Breast epithelium (tissue), 4 donors: ENCODE measurements at regions not wholly inside any gene's neighbourhood (a gene's known extent, or its start where the extent isn't known, plus 50 kb on each side); places are given as distances from the start of the nearest gene placed in this dataset.
A peak's percentile ranks its signal among the peaks of the same experiment; 100 is the strongest.

Experiments used
- DNase-seq, 2 donors: peaks; one replicate each; pipeline ENCODE4 v3.0.0-alpha.2; 2019; ENCODE audit warnings: low spot score in 2 of 2
- H3K27ac ChIP-seq, 2 donors: fragments of 200-600 bp; sonication (generic) in 1 of 2; one replicate each; pipeline ENCODE4 v1.5.1; 2016 to 2019; ENCODE audit warnings: mild to moderate bottlenecking in 1 of 2
- H3K27me3 ChIP-seq, 2 donors: fragments of 200-600 bp; sonication (generic) in 1 of 2; one replicate each; pipeline versions ENCODE4 v1.5.1 to v1.6.0; 2017 to 2019; ENCODE audit warnings: control low read depth in 1 of 2, mild to moderate bottlenecking in 1 of 2
- H3K36me3 ChIP-seq: fragments of 200-600 bp; one replicate; pipeline ENCODE4 v1.5.1; 2019
- H3K4me1 ChIP-seq, 2 donors: fragments of 200-600 bp; sonication (generic); one replicate each; pipeline ENCODE4 v1.5.1; 2016 to 2019; ENCODE audit warnings: control low read depth in 1 of 2
- H3K4me3 ChIP-seq, 3 donors: fragments of 200-600 bp; sonication (generic); 1 replicate in 2 of 3; 2 replicates in 1 of 3; pipeline ENCODE4 v1.5.1; 2016 to 2019; ENCODE audit warnings: mild to moderate bottlenecking in 3 of 3, moderate library complexity in 2 of 3
- H3K9me3 ChIP-seq, 2 donors: fragments of 200-600 bp; sonication (generic) in 1 of 2; one replicate each; pipeline ENCODE4 v1.5.1; 2016 to 2019; ENCODE audit warnings: control low read depth in 1 of 2
- POLR2A ChIP-seq: fragments of 450-650 bp; IDR thresholded peaks from one replicate; pipeline ENCODE4 v1.6.1; 2016; ENCODE audit warnings: antibody characterized with exemption, mild to moderate bottlenecking, moderate library complexity
- POLR2AphosphoS5 ChIP-seq, 3 donors: sonication (generic); formaldehyde crosslinking; IDR thresholded peaks; one replicate each; pipeline ENCODE4 v1.6.1; 2017; ENCODE audit warnings: antibody characterized with exemption in 3 of 3
- intact Hi-C: fragments of 100-400 bp; cut with DNase I; formaldehyde crosslinking; loops from one replicate; pipeline ENCODE4 v1.15.1; 2023; ENCODE audit warnings: low total_unique reads
- TF ChIP-seq, protein P1 (sequence below), 3 donors: fragments of 450-650 bp; IDR thresholded peaks; one replicate each; pipeline ENCODE4 v1.5.1; 2016 to 2017; ENCODE audit warnings: antibody characterized with exemption in 3 of 3, mild to moderate bottlenecking in 3 of 3, moderate library complexity in 3 of 3

DNA sequence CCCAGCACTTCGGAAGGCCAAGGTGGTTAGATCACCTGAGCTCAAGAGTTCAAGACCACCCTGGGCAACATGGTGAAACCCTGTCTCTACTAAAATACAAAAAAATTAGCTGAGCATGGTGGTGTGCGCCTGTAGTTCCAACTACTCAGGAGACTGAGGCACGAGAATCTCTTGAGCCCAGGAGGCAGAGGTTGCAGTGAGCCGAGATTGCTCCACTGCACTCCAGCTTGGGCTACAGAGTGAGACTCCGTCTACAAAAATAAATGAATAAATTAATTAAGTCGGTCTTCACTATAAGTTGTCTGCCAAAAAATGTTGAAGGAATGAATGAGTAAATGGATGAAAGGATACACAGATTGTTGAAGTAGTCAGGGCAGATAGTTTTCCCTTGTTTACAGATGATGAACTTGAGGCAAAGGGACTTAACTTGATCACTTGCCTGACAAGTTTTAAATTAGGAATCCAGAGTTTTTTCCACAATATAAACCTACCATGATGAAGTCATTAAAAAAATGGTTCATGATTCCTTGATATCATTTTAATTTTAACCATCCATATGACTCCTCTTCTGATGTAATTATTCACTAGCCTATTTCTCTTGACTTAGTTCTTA is 130.8 kb downstream of the TLR5 start:
- no peak for TF ChIP-seq POLR2A
- Histone ChIP-seq H3K4me3 (no peak overlapping the region), H3K9me3 (no peaks in the 10 kb centered on the region), H3K36me3 (no peaks in the 10 kb centered on the region), H3K4me1 (no peaks in the 10 kb centered on the region), H3K27me3 (no peaks in the 10 kb centered on the region), H3K27ac (no peak overlapping the region)
- DNase-seq = no peak
- intact Hi-C loops = no loop called here

DNA sequence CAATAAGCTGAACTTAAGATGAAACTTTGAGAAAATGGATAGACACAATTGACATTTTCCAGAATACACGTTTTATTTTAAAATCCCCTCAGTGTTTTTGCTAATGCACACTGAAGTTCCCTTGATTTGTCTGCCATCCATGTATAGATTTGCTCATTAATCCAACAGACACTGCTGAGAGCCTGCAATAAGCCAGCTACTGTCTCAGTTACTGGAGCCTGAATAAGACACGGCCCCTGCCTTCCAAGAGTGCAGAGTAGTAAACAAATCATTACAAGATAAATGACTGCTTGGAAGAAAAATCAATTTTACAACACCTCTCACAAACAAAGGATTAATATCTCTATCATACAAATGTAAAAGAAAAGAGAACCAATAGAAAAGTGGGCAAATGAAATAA is 130.1 kb downstream of the TLR5 start:
- TF ChIP-seq, protein P1, sequence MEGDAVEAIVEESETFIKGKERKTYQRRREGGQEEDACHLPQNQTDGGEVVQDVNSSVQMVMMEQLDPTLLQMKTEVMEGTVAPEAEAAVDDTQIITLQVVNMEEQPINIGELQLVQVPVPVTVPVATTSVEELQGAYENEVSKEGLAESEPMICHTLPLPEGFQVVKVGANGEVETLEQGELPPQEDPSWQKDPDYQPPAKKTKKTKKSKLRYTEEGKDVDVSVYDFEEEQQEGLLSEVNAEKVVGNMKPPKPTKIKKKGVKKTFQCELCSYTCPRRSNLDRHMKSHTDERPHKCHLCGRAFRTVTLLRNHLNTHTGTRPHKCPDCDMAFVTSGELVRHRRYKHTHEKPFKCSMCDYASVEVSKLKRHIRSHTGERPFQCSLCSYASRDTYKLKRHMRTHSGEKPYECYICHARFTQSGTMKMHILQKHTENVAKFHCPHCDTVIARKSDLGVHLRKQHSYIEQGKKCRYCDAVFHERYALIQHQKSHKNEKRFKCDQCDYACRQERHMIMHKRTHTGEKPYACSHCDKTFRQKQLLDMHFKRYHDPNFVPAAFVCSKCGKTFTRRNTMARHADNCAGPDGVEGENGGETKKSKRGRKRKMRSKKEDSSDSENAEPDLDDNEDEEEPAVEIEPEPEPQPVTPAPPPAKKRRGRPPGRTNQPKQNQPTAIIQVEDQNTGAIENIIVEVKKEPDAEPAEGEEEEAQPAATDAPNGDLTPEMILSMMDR (IDR thresholded peaks at IDR 0.05) = no peak
- TF ChIP-seq POLR2A = no peak
- no peak for TF ChIP-seq POLR2AphosphoS5 (IDR thresholded peaks at IDR 0.05)
- H3K9me3 ChIP-seq = no peaks in the 10 kb centered on the region
- H3K4me3 ChIP-seq = no peak overlapping the region
- intact Hi-C loops = no loop called here
- no peaks in the 10 kb centered on the region for H3K36me3 ChIP-seq
- H3K4me1 ChIP-seq = no peaks in the 10 kb centered on the region
- no peak overlapping the region for H3K27ac ChIP-seq
- DNase-seq = no peak
- H3K27me3 ChIP-seq = no peaks in the 10 kb centered on the region

DNA sequence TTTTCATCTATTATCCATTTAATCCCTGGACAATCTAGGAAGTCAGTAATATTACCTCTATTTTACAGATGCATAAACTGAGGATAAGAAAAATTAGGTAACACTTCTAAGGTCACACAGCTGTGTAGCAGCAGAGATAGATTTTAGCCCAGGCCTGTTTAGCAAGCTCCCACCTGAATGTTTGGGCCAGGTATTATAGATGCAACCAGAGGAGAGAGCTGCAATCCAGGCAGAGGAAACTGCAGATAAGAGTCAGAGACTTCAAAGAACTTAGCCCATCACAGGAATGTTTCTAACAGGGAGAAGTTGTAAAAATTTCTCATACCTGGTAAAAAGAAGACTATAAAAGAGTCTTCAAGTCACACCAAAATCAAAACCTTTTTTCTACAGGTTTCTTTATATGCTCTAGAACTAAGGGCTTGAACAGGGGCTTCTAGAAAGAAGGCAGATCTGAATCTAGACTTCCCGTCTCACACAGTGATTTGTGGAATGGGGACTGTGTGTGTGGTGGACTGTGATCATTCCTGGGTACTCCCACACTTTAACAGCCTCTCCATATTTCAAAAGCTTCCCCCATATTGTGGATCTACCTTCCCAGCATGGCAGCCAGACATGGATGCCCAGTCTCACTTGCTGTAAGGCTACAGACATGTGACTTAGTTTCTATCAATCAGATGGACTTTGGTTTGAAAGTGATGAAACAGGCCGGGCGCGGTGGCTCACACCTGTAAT is 128.7 kb downstream of the TLR5 start:
- H3K36me3 ChIP-seq = no peaks in the 10 kb centered on the region
- TF ChIP-seq POLR2A = no peak
- no peak for TF ChIP-seq POLR2AphosphoS5 (IDR thresholded peaks at IDR 0.05)
- TF ChIP-seq, protein P1 (IDR thresholded peaks at IDR 0.05) = no peak
- H3K27me3 ChIP-seq = no peaks in the 10 kb centered on the region
- H3K9me3 ChIP-seq = no peaks in the 10 kb centered on the region
- no peak overlapping the region for H3K27ac ChIP-seq
- no peak for DNase-seq
- H3K4me1 ChIP-seq = no peaks in the 10 kb centered on the region
- intact Hi-C loops = no loop called here
- no peak overlapping the region for H3K4me3 ChIP-seq

DNA sequence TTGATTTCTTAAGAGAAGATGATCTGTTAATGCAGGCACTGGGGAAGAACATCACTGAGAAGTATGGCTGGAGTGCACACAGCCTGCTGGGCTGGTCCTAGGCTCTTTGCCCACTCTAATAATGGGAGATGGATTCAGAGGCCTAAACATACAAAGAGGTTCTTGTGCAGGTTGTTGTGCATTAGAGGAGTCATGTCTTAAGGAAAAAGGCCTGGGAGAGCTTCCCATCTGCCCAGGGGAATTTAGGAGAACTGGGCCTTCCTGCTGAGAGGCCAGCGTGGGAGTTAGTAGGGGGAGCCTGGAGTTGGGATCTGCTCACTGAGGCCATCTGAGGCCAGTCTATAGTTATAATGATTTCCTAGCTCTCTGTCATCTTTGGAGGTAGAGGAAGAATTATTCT is 126.7 kb downstream of the TLR5 start:
- Histone ChIP-seq H3K36me3 (no peaks in the 10 kb centered on the region), H3K4me1 (no peaks in the 10 kb centered on the region), H3K9me3 (no peaks in the 10 kb centered on the region), H3K27ac (no peak overlapping the region), H3K4me3 (no peak overlapping the region), H3K27me3 (no peaks in the 10 kb centered on the region)
- no peak for DNase-seq
- intact Hi-C loops = no loop called here
- TF ChIP-seq, protein P1 (IDR thresholded peaks at IDR 0.05) = no peak
- no peak for TF ChIP-seq POLR2AphosphoS5 (IDR thresholded peaks at IDR 0.05)
- TF ChIP-seq POLR2A = no peak

DNA sequence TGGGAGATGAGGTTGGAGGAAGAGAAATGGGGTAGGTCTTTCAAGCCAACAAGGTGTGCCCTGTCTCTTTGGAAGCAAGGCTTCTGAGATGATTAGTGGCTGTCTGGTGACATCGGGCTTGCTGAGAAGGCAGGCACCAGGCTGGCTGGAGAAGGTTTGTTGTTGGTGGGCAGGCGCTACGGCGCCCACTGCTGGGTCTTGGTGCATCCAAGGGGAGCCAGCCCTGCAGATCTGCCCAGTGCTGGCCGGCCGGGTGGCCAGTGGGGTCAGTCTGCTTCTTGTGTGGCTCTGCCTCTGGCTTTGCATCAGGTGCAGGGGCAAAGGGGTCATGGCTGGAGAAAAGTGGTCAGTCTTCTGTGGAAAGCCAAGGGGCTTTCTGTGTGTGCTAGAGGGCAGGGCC is 126.2 kb downstream of the TLR5 start:
- Histone ChIP-seq H3K9me3 (no peaks in the 10 kb centered on the region), H3K4me1 (no peaks in the 10 kb centered on the region), H3K4me3 (no peak overlapping the region), H3K27me3 (no peaks in the 10 kb centered on the region), H3K27ac (peak overlapping the region in 1 of 2 donors; percentile 23), H3K36me3 (no peaks in the 10 kb centered on the region)
- DNase-seq = no peak
- intact Hi-C loops = no loop called here
- TF ChIP-seq, protein P1 (IDR thresholded peaks at IDR 0.05) = no peak
- TF ChIP-seq POLR2A (no peak), POLR2AphosphoS5 (IDR thresholded peaks at IDR 0.05) (no peak)
